Uterus (tissue), 3 donors: ENCODE measurements at regions not wholly inside any gene's neighbourhood (a gene's known extent, or its start where the extent isn't known, plus 50 kb on each side); places are given as distances from the start of the nearest gene placed in this dataset.
"Not testable (repeated sequence)": the region's sequence is repeated elsewhere in the genome, so short reads cannot be mapped to it uniquely, and the experiment has no call there.

Experiments
- DNase-seq, 2 donors: peaks; one replicate each; pipeline ENCODE4 v3.0.0-alpha.2; 2019 to 2020
- H3K27ac ChIP-seq, 2 donors: fragments of 200-600 bp; sonication (generic); 1 replicate in 1 of 2; 2 replicates in 1 of 2; pipeline ENCODE4 v1.5.1; 2016 to 2018
- H3K27me3 ChIP-seq, 2 donors: fragments of 200-600 bp; sonication (generic); one replicate each; pipeline ENCODE4 v1.5.1; 2018 to 2019; ENCODE audit warnings: control low read depth in 1 of 2
- H3K36me3 ChIP-seq, 2 donors: fragments of 200-600 bp; sonication (generic); one replicate each; pipeline ENCODE4 v1.5.1; 2019; ENCODE audit warnings: control low read depth in 1 of 2
- H3K4me1 ChIP-seq, 2 donors: fragments of 200-600 bp; sonication (generic); one replicate each; pipeline ENCODE4 v1.5.1; 2018 to 2019; ENCODE audit warnings: control low read depth in 1 of 2
- H3K4me3 ChIP-seq, 2 donors: fragments of 200-600 bp; sonication (generic); 1 replicate in 1 of 2; 2 replicates in 1 of 2; pipeline ENCODE4 v1.5.1; 2018 to 2019; ENCODE audit warnings: mild to moderate bottlenecking in 1 of 2
- H3K9me3 ChIP-seq, 2 donors: fragments of 200-600 bp; sonication (generic); one replicate each; pipeline ENCODE4 v1.5.1; 2019; ENCODE audit warnings: control low read depth in 1 of 2
- POLR2A ChIP-seq, 2 donors: fragments of 450-650 bp; IDR thresholded peaks; one replicate each; pipeline ENCODE4 v1.6.1; 2016; ENCODE audit warnings: antibody characterized with exemption in 2 of 2, mild to moderate bottlenecking in 1 of 2, moderate library complexity in 1 of 2
- intact Hi-C: fragments of 100-400 bp; cut with DNase I; formaldehyde crosslinking; loops from one replicate; pipeline ENCODE4 v1.15.1; 2023; ENCODE audit warnings: low total_unique reads
- TF ChIP-seq, protein P1 (sequence below), 4 experiments: fragments of 200-600 bp in 2 of 4; fragments of 450-650 bp in 2 of 4; sonication (generic) in 2 of 4; IDR thresholded peaks; one replicate each; pipeline ENCODE4 v1.5.1; 2016 to 2019; ENCODE audit warnings: antibody characterized with exemption in 4 of 4, mild to moderate bottlenecking in 2 of 4, moderate library complexity in 1 of 4
- donor health status: DM: yes; HTN: yes; CAD: no.

DNA sequence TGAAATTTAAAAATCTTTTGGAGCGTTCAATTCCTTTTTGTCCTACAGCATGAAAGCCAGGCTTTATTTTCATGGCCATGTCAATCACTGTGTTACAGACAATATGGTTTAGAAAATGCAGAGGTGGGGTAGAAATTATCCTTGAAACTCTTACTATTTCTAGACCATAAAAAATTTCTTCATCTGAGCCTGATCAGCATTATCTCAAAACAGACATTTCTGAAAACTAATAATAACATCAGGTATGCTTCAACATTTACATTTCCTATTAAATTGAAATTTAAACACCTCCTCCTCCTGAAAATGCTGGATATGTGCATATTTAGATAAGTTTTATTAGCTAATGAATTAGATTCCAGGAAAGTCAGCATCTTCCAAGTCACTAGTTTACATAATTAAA lies 570.6 kb downstream of the RIT2 start:
- no peak for TF ChIP-seq POLR2A (IDR thresholded peaks at IDR 0.05)
- TF ChIP-seq, protein P1, sequence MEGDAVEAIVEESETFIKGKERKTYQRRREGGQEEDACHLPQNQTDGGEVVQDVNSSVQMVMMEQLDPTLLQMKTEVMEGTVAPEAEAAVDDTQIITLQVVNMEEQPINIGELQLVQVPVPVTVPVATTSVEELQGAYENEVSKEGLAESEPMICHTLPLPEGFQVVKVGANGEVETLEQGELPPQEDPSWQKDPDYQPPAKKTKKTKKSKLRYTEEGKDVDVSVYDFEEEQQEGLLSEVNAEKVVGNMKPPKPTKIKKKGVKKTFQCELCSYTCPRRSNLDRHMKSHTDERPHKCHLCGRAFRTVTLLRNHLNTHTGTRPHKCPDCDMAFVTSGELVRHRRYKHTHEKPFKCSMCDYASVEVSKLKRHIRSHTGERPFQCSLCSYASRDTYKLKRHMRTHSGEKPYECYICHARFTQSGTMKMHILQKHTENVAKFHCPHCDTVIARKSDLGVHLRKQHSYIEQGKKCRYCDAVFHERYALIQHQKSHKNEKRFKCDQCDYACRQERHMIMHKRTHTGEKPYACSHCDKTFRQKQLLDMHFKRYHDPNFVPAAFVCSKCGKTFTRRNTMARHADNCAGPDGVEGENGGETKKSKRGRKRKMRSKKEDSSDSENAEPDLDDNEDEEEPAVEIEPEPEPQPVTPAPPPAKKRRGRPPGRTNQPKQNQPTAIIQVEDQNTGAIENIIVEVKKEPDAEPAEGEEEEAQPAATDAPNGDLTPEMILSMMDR (IDR thresholded peaks at IDR 0.05): no peak
- Histone ChIP-seq H3K9me3 (no peaks in the 10 kb centered on the region), H3K27ac (no peak overlapping the region), H3K4me3 (no peak overlapping the region), H3K36me3 (no peaks in the 10 kb centered on the region), H3K27me3 (no peaks in the 10 kb centered on the region), H3K4me1 (no peaks in the 10 kb centered on the region)
- intact Hi-C loops: no loop called here
- DNase-seq: no peak

DNA sequence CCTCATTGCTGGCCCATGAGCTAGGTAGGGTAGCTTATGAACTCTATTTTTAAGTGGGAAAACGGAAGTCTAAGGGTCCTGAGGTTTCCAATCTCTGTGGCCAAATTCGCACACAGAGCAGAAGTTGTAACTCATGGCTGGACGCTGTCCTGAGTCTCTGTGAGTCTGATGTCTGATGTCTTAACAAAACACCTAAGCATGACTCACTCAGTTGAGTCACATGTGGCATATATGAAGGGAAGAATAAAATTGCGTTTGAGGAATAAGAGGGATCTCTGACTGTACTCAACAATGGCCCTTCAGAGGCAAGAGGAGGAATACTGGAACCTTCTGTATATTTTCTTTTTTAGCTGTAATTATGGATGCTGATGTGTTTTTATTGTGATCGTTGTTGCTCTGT lies 569.7 kb downstream of the RIT2 start:
- Histone ChIP-seq H3K4me3 (no peak overlapping the region), H3K9me3 (no peaks in the 10 kb centered on the region), H3K36me3 (no peaks in the 10 kb centered on the region), H3K27ac (no peak overlapping the region), H3K27me3 (no peaks in the 10 kb centered on the region), H3K4me1 (no peaks in the 10 kb centered on the region)
- intact Hi-C loops: no loop called here
- TF ChIP-seq, protein P1 (IDR thresholded peaks at IDR 0.05): no peak
- no peak for TF ChIP-seq POLR2A (IDR thresholded peaks at IDR 0.05)
- no peak for DNase-seq

DNA sequence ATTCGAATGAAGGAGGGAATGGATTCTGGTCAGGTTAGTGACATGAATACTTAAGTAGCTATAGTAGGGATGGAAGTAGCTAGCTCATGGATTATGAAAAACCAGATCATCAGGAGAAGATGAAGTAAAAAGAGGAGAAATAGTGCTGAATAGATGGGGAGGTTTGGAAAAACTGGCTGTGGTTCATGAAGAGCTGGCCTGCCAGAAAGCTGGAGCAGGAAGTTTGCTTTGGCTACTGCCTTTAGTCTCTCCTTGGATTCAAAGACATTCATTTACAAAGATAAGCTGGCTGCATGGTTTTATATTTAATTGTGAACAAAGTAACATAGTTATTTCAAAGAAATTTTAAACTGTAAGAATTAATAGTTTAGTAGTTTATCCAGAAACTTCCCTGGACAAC lies 567.0 kb downstream of the RIT2 start:
- no peak for DNase-seq

DNA sequence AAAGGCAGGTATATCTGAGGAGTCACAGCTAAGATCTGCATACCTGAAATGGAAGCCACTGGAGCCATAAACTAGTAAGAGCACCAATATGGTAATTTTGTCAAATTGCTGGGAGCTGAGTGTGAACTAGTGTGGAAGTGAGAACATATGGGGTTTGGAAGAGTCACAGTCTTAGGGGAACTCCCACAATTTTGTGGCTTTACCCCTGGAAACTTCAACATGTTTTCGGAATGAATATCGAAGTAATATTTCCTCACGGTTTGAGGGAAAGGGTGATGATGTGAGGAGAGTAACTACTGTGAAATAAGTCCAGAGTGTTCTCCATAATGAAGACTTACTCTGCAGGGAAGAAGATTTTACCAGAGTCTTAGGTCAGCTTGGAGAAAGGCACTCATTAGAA lies 565.9 kb downstream of the RIT2 start:
- no peak overlapping the region for H3K27ac ChIP-seq
- H3K4me1 ChIP-seq: no peaks in the 10 kb centered on the region
- H3K36me3 ChIP-seq: no peaks in the 10 kb centered on the region
- TF ChIP-seq, protein P1 (IDR thresholded peaks at IDR 0.05): no peak
- no peak for TF ChIP-seq POLR2A (IDR thresholded peaks at IDR 0.05)
- no peak overlapping the region for H3K4me3 ChIP-seq
- intact Hi-C loops: no loop called here
- H3K27me3 ChIP-seq: no peaks in the 10 kb centered on the region
- DNase-seq: no peak
- no peaks in the 10 kb centered on the region for H3K9me3 ChIP-seq

More for the DNA sequence above, 567.0 kb downstream of the RIT2 start:
- H3K9me3 ChIP-seq: no peaks in the 10 kb centered on the region
- H3K4me3 ChIP-seq: no peak overlapping the region
- intact Hi-C loops: no loop called here
- H3K4me1 ChIP-seq: no peaks in the 10 kb centered on the region
- H3K27ac ChIP-seq: no peak overlapping the region
- TF ChIP-seq POLR2A (IDR thresholded peaks at IDR 0.05): no peak
- TF ChIP-seq, protein P1 (IDR thresholded peaks at IDR 0.05): no peak
- no peaks in the 10 kb centered on the region for H3K27me3 ChIP-seq
- no peaks in the 10 kb centered on the region for H3K36me3 ChIP-seq

DNA sequence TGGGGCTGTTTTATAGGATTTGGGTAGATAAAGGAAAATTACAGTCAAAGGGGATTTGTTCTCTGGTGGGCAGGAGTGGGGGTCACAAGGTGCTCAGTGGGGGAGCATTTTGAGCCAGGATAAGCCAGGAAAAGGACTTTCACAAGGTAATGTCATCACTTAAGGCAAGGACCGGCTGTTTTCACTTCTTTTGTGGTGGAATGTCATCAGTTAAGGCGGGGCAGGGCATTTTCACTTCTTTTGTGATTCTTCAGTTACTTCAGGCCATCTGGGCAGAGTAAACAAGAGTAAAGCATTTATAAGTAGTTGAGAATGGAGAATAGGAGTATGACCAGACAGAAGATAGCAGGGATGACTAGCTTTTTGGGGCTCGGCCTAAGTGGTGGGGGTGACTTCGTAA lies 562.9 kb downstream of the RIT2 start:
- H3K36me3 ChIP-seq, DNase-seq, H3K4me1 ChIP-seq, H3K27ac ChIP-seq, H3K27me3 ChIP-seq, H3K4me3 ChIP-seq, H3K9me3 ChIP-seq, intact Hi-C loops: not testable (repeated sequence)

DNA sequence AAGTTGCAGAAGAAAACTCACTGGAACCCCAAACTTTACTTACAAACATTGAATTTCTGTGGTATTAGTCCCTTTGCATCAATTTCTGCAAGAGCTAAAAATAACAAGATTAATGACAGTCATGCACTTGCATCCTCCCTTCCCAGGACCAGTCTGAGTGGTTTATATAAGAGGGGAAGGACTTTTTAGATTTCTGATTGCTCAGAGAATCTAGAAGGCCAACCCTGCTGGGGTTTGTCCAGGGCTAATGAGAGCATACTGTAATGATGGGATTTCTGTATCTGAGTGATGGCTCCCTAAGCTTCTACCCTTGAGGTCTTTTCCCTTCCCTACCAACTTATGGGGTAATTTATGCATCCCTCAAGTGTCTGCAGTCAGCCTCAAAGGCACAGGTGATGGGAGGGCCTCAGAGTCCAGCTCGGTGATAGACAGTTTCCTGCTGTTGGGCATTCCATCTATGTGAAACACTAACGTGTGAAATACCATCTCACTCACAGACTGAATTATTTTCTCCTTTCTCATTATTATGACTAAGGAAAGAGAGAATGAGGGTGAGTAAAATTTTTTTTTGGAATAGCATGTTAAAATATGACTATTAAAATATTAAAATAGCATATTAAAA lies 556.3 kb downstream of the RIT2 start:
- Histone ChIP-seq H3K9me3 (no peaks in the 10 kb centered on the region), H3K36me3 (no peaks in the 10 kb centered on the region), H3K4me3 (no peak overlapping the region), H3K27me3 (no peaks in the 10 kb centered on the region), H3K4me1 (no peaks in the 10 kb centered on the region), H3K27ac (no peak overlapping the region)
- no peak for DNase-seq
- TF ChIP-seq POLR2A (IDR thresholded peaks at IDR 0.05): no peak
- TF ChIP-seq, protein P1 (IDR thresholded peaks at IDR 0.05): no peak
- intact Hi-C loops: no loop called here
